Osteoblast (primary cell): ENCODE measurements at regions not wholly inside any gene's neighbourhood (a gene's known extent, or its start where the extent isn't known, plus 50 kb on each side); places are given as distances from the start of the nearest gene placed in this dataset.

Source experiments
- DNase-seq: peaks from one replicate; pipeline ENCODE4 v3.0.0; 2011; ENCODE audit warnings: low spot score, mixed read lengths; ENCODE audit not compliant: insufficient read length; ENCODE audit errors: missing footprints
- H2AFZ ChIP-seq: 2 replicates; pipeline ENCODE4 v1.6.0; 2011; ENCODE audit warnings: mild to moderate bottlenecking, low read length
- H3K27ac ChIP-seq: 2 replicates; pipeline ENCODE4 v1.5.1; 2011; ENCODE audit warnings: mild to moderate bottlenecking, low read depth, low read length, moderate library complexity
- H3K27me3 ChIP-seq: 2 replicates; pipeline ENCODE4 v1.6.0; 2012; ENCODE audit warnings: mild to moderate bottlenecking, control low read depth, inconsistent platforms, low read length, moderate library complexity; ENCODE audit not compliant: insufficient read depth
- H3K36me3 ChIP-seq: 2 replicates; pipeline ENCODE4 v1.5.1; 2011; ENCODE audit warnings: mild to moderate bottlenecking, low read length, control low read depth, moderate library complexity; ENCODE audit not compliant: insufficient read depth
- H3K4me1 ChIP-seq: 2 replicates; pipeline ENCODE4 v1.5.1; 2011; ENCODE audit warnings: mild to moderate bottlenecking, low read length, control low read depth, moderate library complexity; ENCODE audit not compliant: insufficient read depth
- H3K4me2 ChIP-seq: 2 replicates; pipeline ENCODE4 v1.6.0; 2011; ENCODE audit warnings: mild to moderate bottlenecking, low read length; ENCODE audit not compliant: insufficient read depth
- H3K4me3 ChIP-seq: fragments of 200-600 bp; sonication (generic); 3 replicates; pipeline ENCODE4 v1.5.1; 2012; ENCODE audit warnings: mild to moderate bottlenecking, low read length, inconsistent platforms; ENCODE audit not compliant: insufficient read depth
- H3K79me2 ChIP-seq: 2 replicates; pipeline ENCODE4 v1.6.0; 2012; ENCODE audit warnings: mild to moderate bottlenecking, low read length, control low read depth, inconsistent platforms; ENCODE audit not compliant: insufficient read depth
- H3K9me3 ChIP-seq: 2 replicates; pipeline ENCODE4 v1.5.1; 2011; ENCODE audit warnings: low read depth, low read length, control low read depth
- H4K20me1 ChIP-seq: 2 replicates; pipeline ENCODE4 v1.6.0; 2012; ENCODE audit warnings: mild to moderate bottlenecking, low read length, control low read depth; ENCODE audit not compliant: insufficient read depth
- TF ChIP-seq, protein P1 (sequence below): IDR thresholded peaks from 2 replicates; pipeline ENCODE4 v1.5.1; 2011; ENCODE audit warnings: mild to moderate bottlenecking, low read depth, low read length, moderate library complexity; ENCODE audit errors: extremely low read depth

DNA sequence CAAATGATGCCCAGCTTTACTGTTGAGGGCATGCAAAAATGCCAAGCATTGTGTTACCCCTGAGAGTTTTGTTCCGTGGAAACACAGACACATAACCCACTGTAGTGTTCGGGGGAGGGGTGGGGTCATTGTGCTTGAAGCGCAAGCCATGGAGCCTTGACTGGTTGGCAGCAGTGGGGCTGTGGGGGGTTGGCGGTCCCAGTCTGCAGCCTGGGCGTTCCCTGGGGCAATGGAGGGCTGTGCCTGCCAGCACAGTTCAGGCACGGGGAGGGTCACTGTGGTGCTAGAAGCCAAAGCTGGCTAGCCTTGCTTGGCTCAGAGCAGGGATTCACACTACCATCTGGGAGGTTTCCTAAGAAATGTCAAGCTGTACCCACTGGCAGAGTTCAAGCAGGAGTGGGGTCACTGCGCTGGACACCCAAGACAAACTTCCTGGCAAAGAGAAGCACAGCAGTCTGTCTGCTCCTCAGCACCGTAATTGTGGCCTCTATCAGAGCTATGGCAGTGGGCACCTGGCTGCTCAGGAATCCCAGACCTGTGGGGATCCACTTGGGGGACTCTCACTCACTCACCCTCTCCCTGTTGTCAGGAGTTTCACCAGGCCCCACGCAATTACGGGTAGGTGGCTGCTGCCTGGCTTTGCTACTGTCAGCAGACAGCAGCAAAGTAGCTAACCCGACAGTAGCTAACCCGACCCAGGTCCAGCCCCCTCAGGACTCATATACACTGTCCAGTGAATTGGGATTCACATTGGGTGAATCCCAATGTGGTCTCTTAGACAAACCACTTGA, 292.4 kb downstream of the ZWINT start:
- Histone ChIP-seq H3K4me2 (no peak overlapping the region), H3K79me2 (no peaks in the 10 kb centered on the region), H3K9me3 (peaks cover 2% of the 10 kb centered on the region), H4K20me1 (no peaks in the 10 kb centered on the region), H3K4me1 (no peaks in the 10 kb centered on the region), H3K36me3 (no peaks in the 10 kb centered on the region), H3K4me3 (no peak overlapping the region), H3K27ac (no peak overlapping the region), H2AFZ (no peak overlapping the region), H3K27me3 (no peaks in the 10 kb centered on the region)
- TF ChIP-seq, protein P1, sequence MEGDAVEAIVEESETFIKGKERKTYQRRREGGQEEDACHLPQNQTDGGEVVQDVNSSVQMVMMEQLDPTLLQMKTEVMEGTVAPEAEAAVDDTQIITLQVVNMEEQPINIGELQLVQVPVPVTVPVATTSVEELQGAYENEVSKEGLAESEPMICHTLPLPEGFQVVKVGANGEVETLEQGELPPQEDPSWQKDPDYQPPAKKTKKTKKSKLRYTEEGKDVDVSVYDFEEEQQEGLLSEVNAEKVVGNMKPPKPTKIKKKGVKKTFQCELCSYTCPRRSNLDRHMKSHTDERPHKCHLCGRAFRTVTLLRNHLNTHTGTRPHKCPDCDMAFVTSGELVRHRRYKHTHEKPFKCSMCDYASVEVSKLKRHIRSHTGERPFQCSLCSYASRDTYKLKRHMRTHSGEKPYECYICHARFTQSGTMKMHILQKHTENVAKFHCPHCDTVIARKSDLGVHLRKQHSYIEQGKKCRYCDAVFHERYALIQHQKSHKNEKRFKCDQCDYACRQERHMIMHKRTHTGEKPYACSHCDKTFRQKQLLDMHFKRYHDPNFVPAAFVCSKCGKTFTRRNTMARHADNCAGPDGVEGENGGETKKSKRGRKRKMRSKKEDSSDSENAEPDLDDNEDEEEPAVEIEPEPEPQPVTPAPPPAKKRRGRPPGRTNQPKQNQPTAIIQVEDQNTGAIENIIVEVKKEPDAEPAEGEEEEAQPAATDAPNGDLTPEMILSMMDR: no peak
- peak; percentile 15 for DNase-seq

DNA sequence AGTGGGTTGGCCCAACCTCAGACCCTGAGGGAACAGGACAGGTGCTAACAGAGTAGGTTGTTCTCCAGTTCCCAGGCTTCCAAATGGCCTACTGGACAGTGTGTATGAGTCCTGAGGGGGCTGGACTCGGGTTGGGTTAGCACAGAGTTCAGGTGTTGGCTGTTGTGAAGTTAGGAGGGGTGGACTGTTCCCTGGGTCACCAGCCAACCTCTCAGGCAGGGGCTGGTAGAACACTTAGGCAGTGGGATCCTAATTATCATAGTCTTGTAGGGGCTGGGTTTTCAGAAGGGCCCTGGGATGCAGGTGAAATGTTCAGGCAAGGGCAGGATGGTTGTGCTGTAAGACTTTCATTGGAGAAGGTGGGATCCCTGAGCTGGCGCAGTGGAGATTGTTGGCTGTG, 293.0 kb downstream of the ZWINT start:
- no peak overlapping the region for H2AFZ ChIP-seq
- no peaks in the 10 kb centered on the region for H4K20me1 ChIP-seq
- H3K4me1 ChIP-seq: no peaks in the 10 kb centered on the region
- TF ChIP-seq, protein P1: no peak
- no peaks in the 10 kb centered on the region for H3K27me3 ChIP-seq
- no peak overlapping the region for H3K4me2 ChIP-seq
- H3K27ac ChIP-seq: no peak overlapping the region
- peaks cover 2% of the 10 kb centered on the region for H3K9me3 ChIP-seq
- no peak for DNase-seq
- no peaks in the 10 kb centered on the region for H3K36me3 ChIP-seq
- no peak overlapping the region for H3K4me3 ChIP-seq
- H3K79me2 ChIP-seq: no peaks in the 10 kb centered on the region

- no peaks in the 10 kb centered on the region for H3K36me3 ChIP-seq
- no peaks in the 10 kb centered on the region for H3K27me3 ChIP-seq
- H3K9me3 ChIP-seq: peaks cover 2% of the 10 kb centered on the region
- no peak overlapping the region for H3K4me2 ChIP-seq
- no peak overlapping the region for H3K27ac ChIP-seq
- TF ChIP-seq, protein P1: no peak
- no peaks in the 10 kb centered on the region for H3K79me2 ChIP-seq
- DNase-seq: no peak
- no peak overlapping the region for H2AFZ ChIP-seq
- no peaks in the 10 kb centered on the region for H3K4me1 ChIP-seq
- no peaks in the 10 kb centered on the region for H4K20me1 ChIP-seq
- no peak overlapping the region for H3K4me3 ChIP-seq
Observed at GRCh38 chr10:56063642-56064041, 297.4 kb downstream of the ZWINT start.

DNA sequence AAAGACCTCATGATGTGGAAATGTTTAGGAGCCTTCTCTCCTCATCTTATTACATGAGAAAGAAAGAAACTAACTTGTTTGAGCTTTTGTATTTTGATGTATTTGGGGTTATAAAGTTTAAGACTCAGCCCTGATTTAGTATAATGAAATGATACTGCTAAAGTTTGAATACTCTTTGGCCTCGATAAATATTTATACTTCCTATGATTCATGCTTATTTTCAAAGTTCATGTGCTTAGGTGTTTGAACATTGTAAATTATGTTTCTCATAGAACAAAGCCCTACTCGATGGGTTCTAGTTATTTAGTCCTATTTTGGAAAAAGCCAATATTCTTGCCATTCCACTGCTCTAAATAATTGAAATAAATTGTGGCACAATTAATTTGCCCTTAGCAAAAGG, 303.2 kb downstream of the ZWINT start:
- no peaks in the 10 kb centered on the region for H3K36me3 ChIP-seq
- H3K4me3 ChIP-seq: no peak overlapping the region
- H3K4me2 ChIP-seq: no peak overlapping the region
- TF ChIP-seq, protein P1: no peak
- no peaks in the 10 kb centered on the region for H3K27me3 ChIP-seq
- no peak for DNase-seq
- no peak overlapping the region for H2AFZ ChIP-seq
- H3K27ac ChIP-seq: no peak overlapping the region
- H3K4me1 ChIP-seq: no peaks in the 10 kb centered on the region
- no peaks in the 10 kb centered on the region for H3K79me2 ChIP-seq
- H3K9me3 ChIP-seq: no peaks in the 10 kb centered on the region
- H4K20me1 ChIP-seq: no peaks in the 10 kb centered on the region
